Astrocyte (in vitro differentiated cells and primary cell): ENCODE measurements at regions not wholly inside any gene's neighbourhood (a gene's known extent, or its start where the extent isn't known, plus 50 kb on each side); places are given as distances from the start of the nearest gene placed in this dataset.
"Not testable (repeated sequence)": the region's sequence is repeated elsewhere in the genome, so short reads cannot be mapped to it uniquely, and the experiment has no call there.

ENCODE experiments used
- DNase-seq: peaks from one replicate; pipeline ENCODE4 v3.0.0-alpha.2; 2010; ENCODE audit warnings: low read depth
- FAIRE-seq: peaks from 2 replicates; lab custom pipeline; 2011; peaks lifted over from hg19 to GRCh38; lab: Jason Lieb, UNC
- H2AFZ ChIP-seq: 2 replicates; pipeline ENCODE4 v1.6.0; 2012; ENCODE audit warnings: low read depth, low read length, inconsistent platforms
- H3K27ac ChIP-seq: 2 replicates; pipeline ENCODE4 v1.5.1; 2011; ENCODE audit warnings: low read depth, low read length, inconsistent platforms
- H3K27me3 ChIP-seq: 2 replicates; pipeline ENCODE4 v1.6.0; 2011; ENCODE audit warnings: low read length, inconsistent platforms; ENCODE audit not compliant: insufficient read depth
- H3K36me3 ChIP-seq: 2 replicates; pipeline ENCODE4 v1.5.1; 2011; ENCODE audit warnings: low read length, inconsistent platforms; ENCODE audit not compliant: insufficient read depth
- H3K4me1 ChIP-seq: 2 replicates; pipeline ENCODE4 v1.5.1; 2011; ENCODE audit warnings: low read length, inconsistent platforms; ENCODE audit not compliant: insufficient read depth
- H3K4me2 ChIP-seq: 2 replicates; pipeline ENCODE4 v1.6.0; 2012; ENCODE audit warnings: low read length, inconsistent platforms
- H3K4me3 ChIP-seq: 2 replicates; pipeline ENCODE4 v1.5.1; 2011; ENCODE audit warnings: low read depth, mild to moderate bottlenecking, low read length, inconsistent platforms; ENCODE audit not compliant: insufficient read depth
- H3K79me2 ChIP-seq: 2 replicates; pipeline ENCODE4 v1.6.0; 2012; ENCODE audit warnings: mild to moderate bottlenecking, low read length, inconsistent platforms; ENCODE audit not compliant: insufficient read depth
- H3K9ac ChIP-seq: 2 replicates; pipeline ENCODE4 v1.6.0; 2012; ENCODE audit warnings: mild to moderate bottlenecking, low read length, inconsistent platforms
- H3K9me3 ChIP-seq: 2 replicates; pipeline ENCODE4 v1.5.1; 2012; ENCODE audit warnings: low read depth, mild to moderate bottlenecking, low read length, inconsistent platforms; ENCODE audit not compliant: insufficient read depth
- H4K20me1 ChIP-seq: 2 replicates; pipeline ENCODE4 v1.6.0; 2012; ENCODE audit warnings: low read length, inconsistent platforms; ENCODE audit not compliant: insufficient read depth
- H3K27ac Mint-ChIP-seq: one replicate; pipeline ENCODE4 v1.8.0; 2021; ENCODE audit warnings: mild to moderate bottlenecking, mixed read lengths; ENCODE audit not compliant: unreplicated experiment
- H3K27me3 Mint-ChIP-seq: one replicate; pipeline ENCODE4 v1.8.0; 2021; ENCODE audit warnings: low read depth, mixed read lengths; ENCODE audit not compliant: unreplicated experiment
- H3K36me3 Mint-ChIP-seq: one replicate; pipeline ENCODE4 v1.8.0; 2021; ENCODE audit warnings: low read depth, mixed read lengths; ENCODE audit not compliant: unreplicated experiment
- H3K4me1 Mint-ChIP-seq: one replicate; pipeline ENCODE4 v1.8.0; 2021; ENCODE audit warnings: low read depth, mixed read lengths; ENCODE audit not compliant: unreplicated experiment
- H3K4me3 Mint-ChIP-seq: one replicate; pipeline ENCODE4 v1.8.0; 2021; ENCODE audit warnings: mild to moderate bottlenecking, moderate library complexity, mixed read lengths; ENCODE audit not compliant: unreplicated experiment
- H3K9me3 Mint-ChIP-seq: one replicate; pipeline ENCODE4 v1.8.0; 2021; ENCODE audit warnings: mild to moderate bottlenecking, mixed read lengths; ENCODE audit not compliant: unreplicated experiment
- CTCF ChIP-seq: IDR thresholded peaks from 2 replicates; pipeline ENCODE4 v1.5.1; 2011; ENCODE audit warnings: low read depth, mild to moderate bottlenecking, inconsistent platforms, low read length, moderate library complexity; ENCODE audit not compliant: insufficient read depth
- EZH2 ChIP-seq: IDR thresholded peaks from 2 replicates; pipeline ENCODE4 v1.6.1; 2012; ENCODE audit warnings: mild to moderate bottlenecking, low read length, inconsistent platforms; ENCODE audit not compliant: insufficient read depth

GRCh38 chr1:220420726-220421125 is 107.2 kb upstream of the MARK1 start:
- Histone ChIP-seq H3K4me1 (no peaks in the 10 kb centered on the region), H3K27me3 (no peaks in the 10 kb centered on the region), H3K36me3 (no peaks in the 10 kb centered on the region), H3K9me3 (no peaks in the 10 kb centered on the region), H3K79me2 (no peaks in the 10 kb centered on the region), H3K9ac (no peak overlapping the region), H2AFZ (no peak overlapping the region), H3K4me2 (no peak overlapping the region), H3K27ac (no peak overlapping the region), H3K4me3 (no peak overlapping the region), H4K20me1 (no peaks in the 10 kb centered on the region)
- FAIRE-seq = no peak
- H3K27ac Mint-ChIP-seq = no peak overlapping the region
- H3K36me3 Mint-ChIP-seq = no peaks in the 10 kb centered on the region
- no peaks in the 10 kb centered on the region for H3K9me3 Mint-ChIP-seq
- peaks cover 5% of the 10 kb centered on the region for H3K4me1 Mint-ChIP-seq
- no peak overlapping the region for H3K4me3 Mint-ChIP-seq
- TF ChIP-seq CTCF (no peak), EZH2 (no peak)
- H3K27me3 Mint-ChIP-seq = no peaks in the 10 kb centered on the region
- no peak for DNase-seq

- not testable (repeated sequence) for H4K20me1 ChIP-seq, H3K27me3 Mint-ChIP-seq, H3K36me3 Mint-ChIP-seq, H3K27ac ChIP-seq, DNase-seq, H3K79me2 ChIP-seq, H3K4me3 Mint-ChIP-seq, H3K9me3 Mint-ChIP-seq, H3K36me3 ChIP-seq, H3K9ac ChIP-seq, H3K27me3 ChIP-seq, H3K4me2 ChIP-seq, H2AFZ ChIP-seq, H3K27ac Mint-ChIP-seq, H3K9me3 ChIP-seq, H3K4me3 ChIP-seq, FAIRE-seq, H3K4me1 ChIP-seq
- peaks cover 16% of the 10 kb centered on the region for H3K4me1 Mint-ChIP-seq
These were observed 115.6 kb upstream of the MARK1 start for GRCh38 chr1:220412382-220412781.

GRCh38 chr1:220410611-220411010 is 117.3 kb upstream of the MARK1 start:
- H3K9me3 ChIP-seq = no peaks in the 10 kb centered on the region
- H3K27ac Mint-ChIP-seq = peak overlapping the region; percentile 8
- no peaks in the 10 kb centered on the region for H3K36me3 Mint-ChIP-seq
- no peak for FAIRE-seq
- no peaks in the 10 kb centered on the region for H3K79me2 ChIP-seq
- peaks cover 3% of the 10 kb centered on the region for H3K9me3 Mint-ChIP-seq
- H3K9ac ChIP-seq = peak overlapping the region; percentile 9
- H3K4me2 ChIP-seq = peak overlapping the region; percentile 54
- DNase-seq = peak; percentile 13
- H3K4me1 Mint-ChIP-seq = peaks cover 16% of the 10 kb centered on the region
- no peaks in the 10 kb centered on the region for H3K36me3 ChIP-seq
- no peaks in the 10 kb centered on the region for H3K27me3 ChIP-seq
- no peaks in the 10 kb centered on the region for H4K20me1 ChIP-seq
- H3K27ac ChIP-seq = no peak overlapping the region
- TF ChIP-seq EZH2 (no peak), CTCF (no peak)
- H2AFZ ChIP-seq = peak overlapping the region; percentile 21
- H3K27me3 Mint-ChIP-seq = peaks cover 2% of the 10 kb centered on the region
- no peaks in the 10 kb centered on the region for H3K4me1 ChIP-seq
- H3K4me3 Mint-ChIP-seq = no peak overlapping the region
- H3K4me3 ChIP-seq = no peak overlapping the region
